ENCODE measurements at regions not wholly inside any gene's neighbourhood (a gene's known extent, or its start where the extent isn't known, plus 50 kb on each side); places are given as distances from the start of the nearest gene placed in this dataset.

DNA sequence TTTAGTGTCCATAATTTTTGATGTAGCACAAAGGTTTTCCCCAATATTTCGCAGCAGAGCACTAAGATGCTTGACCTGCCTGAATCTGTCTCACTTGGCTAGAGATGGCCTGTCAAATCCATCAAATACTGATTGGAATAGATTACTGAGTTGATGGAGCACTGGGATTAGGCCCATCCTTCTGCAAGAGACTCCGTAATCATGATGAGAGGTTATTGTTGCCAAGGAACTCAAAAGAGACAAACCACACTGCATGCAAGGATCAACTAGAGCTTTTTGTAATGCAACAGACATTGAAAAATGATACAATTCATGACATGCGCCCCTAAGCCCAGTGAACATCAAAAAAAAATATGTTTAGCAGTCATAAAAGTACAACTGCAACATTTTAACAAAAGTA is 585.3 kb upstream of the GRAMD2B start:
- Histone ChIP-seq H3K27ac (no peak overlapping the region), H3K4me3 (no peak overlapping the region), H3K9me3 (no peaks in the 10 kb centered on the region), H3K4me2 (no peak overlapping the region), H3K4me1 (no peaks in the 10 kb centered on the region)
- ATAC-seq, result no peak
- no peak for FAIRE-seq
- DNase-seq (ENCODE audit: low read depth in 1 of 2, low spot score in 1 of 2), result no peak
- TF ChIP-seq ZFP36 (IDR thresholded peaks at IDR 0.05; ENCODE audit: borderline replicate concordance, partially characterized antibody), result no peak
- no peak for TF ChIP-seq ZNF302 (CRISPR knock-in tag; IDR thresholded peaks at IDR 0.05)
- no peak for TF ChIP-seq CEBPB (IDR thresholded peaks at IDR 0.05)
- TF ChIP-seq FOXS1 (CRISPR knock-in tag; IDR thresholded peaks at IDR 0.05), result no peak
- CTCF ChIA-PET, result no interaction called here
- WGBS (ENCODE audit: missing lambda C conversion rate), result 34% methylated on average over 3 of the region's 3 CpGs
- POLR2A ChIA-PET, result no interaction called here

DNA sequence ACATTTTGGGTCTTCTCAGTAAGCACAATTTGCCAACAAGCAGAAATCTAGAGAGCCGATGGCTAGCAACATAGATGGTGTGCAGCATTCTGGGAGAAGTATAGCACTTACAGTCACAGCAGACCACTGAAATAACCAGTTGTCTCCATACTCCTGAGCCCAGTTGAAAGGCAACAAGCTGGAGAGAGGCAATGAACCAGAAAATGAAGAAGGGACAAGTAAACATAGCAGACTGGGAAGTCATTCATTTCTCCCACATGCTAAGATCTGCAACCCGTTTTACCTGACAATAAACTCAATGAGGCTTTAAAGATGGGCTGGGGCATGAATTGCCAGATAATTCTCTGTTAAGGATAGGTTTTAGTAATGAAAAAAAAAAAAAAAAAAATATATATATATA is 575.6 kb upstream of the GRAMD2B start:
- H3K27ac ChIP-seq, result no peak overlapping the region
- CTCF ChIA-PET, result no interaction called here
- POLR2A ChIA-PET, result no interaction called here
- FAIRE-seq, result no peak
- no peak overlapping the region for H3K4me2 ChIP-seq
- H3K4me3 ChIP-seq, result no peak overlapping the region
- WGBS (ENCODE audit: missing lambda C conversion rate), result 10% methylated on average over 2 of the region's 2 CpGs
- ATAC-seq, result no peak
- H3K4me1 ChIP-seq, result no peaks in the 10 kb centered on the region
- no peak for DNase-seq (ENCODE audit: low read depth in 1 of 2, low spot score in 1 of 2)
- no peaks in the 10 kb centered on the region for H3K9me3 ChIP-seq
- TF ChIP-seq HOXA7 (CRISPR knock-in tag; IDR thresholded peaks at IDR 0.05), result no peak
- no peak for TF ChIP-seq E2F6 (IDR thresholded peaks at IDR 0.05; ENCODE audit: borderline replicate concordance, low read depth)

DNA sequence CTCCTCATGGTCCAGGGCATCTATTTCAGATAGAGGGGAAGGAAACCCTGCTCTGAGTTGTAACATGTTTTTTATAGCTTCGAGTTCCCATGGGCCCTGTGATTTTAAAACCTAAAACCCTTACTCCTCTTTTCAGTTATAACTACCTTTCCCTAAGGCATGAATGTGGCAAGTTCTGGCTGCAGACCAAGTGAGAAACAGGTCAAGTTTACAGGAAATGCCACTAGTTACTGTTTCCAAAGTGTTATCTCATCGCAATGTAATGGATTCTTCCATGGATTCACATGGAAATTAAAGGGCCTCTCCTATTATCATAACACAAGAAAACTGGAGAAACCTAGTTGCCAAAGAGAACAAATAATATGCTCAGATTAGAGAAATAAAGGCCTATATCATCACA is 574.5 kb upstream of the GRAMD2B start:
- FAIRE-seq, result no peak
- ATAC-seq, result no peak
- 21% methylated on average over 2 of the region's 2 CpGs for WGBS (ENCODE audit: missing lambda C conversion rate)
- POLR2A ChIA-PET, result no interaction called here
- H3K4me2 ChIP-seq, result no peak overlapping the region
- no peaks in the 10 kb centered on the region for H3K9me3 ChIP-seq
- H3K4me3 ChIP-seq, result no peak overlapping the region
- DNase-seq (ENCODE audit: low read depth in 1 of 2, low spot score in 1 of 2), result no peak
- CTCF ChIA-PET, result interaction anchor here (1.9 kb wide), 1 partner anchor 13 kb away, joined by 7 read pairs; no protein-coding TSS in a partner anchor
- no peak overlapping the region for H3K27ac ChIP-seq
- TF ChIP-seq GATA3 (IDR thresholded peaks at IDR 0.05; ENCODE audit: borderline replicate concordance), result no peak
- no peak for TF ChIP-seq PHF8 (IDR thresholded peaks at IDR 0.05; ENCODE audit: borderline replicate concordance, low read depth)
- no peak for TF ChIP-seq RFX5 (IDR thresholded peaks at IDR 0.05)
- TF ChIP-seq, protein P1, sequence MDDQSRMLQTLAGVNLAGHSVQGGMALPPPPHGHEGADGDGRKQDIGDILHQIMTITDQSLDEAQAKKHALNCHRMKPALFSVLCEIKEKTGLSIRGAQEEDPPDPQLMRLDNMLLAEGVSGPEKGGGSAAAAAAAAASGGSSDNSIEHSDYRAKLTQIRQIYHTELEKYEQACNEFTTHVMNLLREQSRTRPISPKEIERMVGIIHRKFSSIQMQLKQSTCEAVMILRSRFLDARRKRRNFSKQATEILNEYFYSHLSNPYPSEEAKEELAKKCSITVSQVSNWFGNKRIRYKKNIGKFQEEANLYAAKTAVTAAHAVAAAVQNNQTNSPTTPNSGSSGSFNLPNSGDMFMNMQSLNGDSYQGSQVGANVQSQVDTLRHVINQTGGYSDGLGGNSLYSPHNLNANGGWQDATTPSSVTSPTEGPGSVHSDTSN (IDR thresholded peaks at IDR 0.05), result no peak
- TF ChIP-seq HOXB5 (CRISPR knock-in tag; IDR thresholded peaks at IDR 0.05), result no peak
- TF ChIP-seq ZC3H11A (IDR thresholded peaks at IDR 0.05), result no peak
- TF ChIP-seq FOSL2 (IDR thresholded peaks at IDR 0.05), result no peak
- no peak for TF ChIP-seq FOSL2 (CRISPR knock-in tag; IDR thresholded peaks at IDR 0.05)
- no peak for TF ChIP-seq NFE2L2 (conservative IDR thresholded peaks at IDR 0.05; ENCODE audit: low read length)
- TF ChIP-seq ESRRA (IDR thresholded peaks at IDR 0.05; ENCODE audit: borderline replicate concordance, low read length), result no peak
- TF ChIP-seq POLR2AphosphoS2 (conservative IDR thresholded peaks at IDR 0.05; ENCODE audit: low read length), result no peak
- no peak for TF ChIP-seq EHF (CRISPR knock-in tag; IDR thresholded peaks at IDR 0.05)
- TF ChIP-seq JUNB (IDR thresholded peaks at IDR 0.05), result no peak
- TF ChIP-seq ZFP36 (IDR thresholded peaks at IDR 0.05; ENCODE audit: borderline replicate concordance, partially characterized antibody), result no peak
- TF ChIP-seq, protein P2, sequence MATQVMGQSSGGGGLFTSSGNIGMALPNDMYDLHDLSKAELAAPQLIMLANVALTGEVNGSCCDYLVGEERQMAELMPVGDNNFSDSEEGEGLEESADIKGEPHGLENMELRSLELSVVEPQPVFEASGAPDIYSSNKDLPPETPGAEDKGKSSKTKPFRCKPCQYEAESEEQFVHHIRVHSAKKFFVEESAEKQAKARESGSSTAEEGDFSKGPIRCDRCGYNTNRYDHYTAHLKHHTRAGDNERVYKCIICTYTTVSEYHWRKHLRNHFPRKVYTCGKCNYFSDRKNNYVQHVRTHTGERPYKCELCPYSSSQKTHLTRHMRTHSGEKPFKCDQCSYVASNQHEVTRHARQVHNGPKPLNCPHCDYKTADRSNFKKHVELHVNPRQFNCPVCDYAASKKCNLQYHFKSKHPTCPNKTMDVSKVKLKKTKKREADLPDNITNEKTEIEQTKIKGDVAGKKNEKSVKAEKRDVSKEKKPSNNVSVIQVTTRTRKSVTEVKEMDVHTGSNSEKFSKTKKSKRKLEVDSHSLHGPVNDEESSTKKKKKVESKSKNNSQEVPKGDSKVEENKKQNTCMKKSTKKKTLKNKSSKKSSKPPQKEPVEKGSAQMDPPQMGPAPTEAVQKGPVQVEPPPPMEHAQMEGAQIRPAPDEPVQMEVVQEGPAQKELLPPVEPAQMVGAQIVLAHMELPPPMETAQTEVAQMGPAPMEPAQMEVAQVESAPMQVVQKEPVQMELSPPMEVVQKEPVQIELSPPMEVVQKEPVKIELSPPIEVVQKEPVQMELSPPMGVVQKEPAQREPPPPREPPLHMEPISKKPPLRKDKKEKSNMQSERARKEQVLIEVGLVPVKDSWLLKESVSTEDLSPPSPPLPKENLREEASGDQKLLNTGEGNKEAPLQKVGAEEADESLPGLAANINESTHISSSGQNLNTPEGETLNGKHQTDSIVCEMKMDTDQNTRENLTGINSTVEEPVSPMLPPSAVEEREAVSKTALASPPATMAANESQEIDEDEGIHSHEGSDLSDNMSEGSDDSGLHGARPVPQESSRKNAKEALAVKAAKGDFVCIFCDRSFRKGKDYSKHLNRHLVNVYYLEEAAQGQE (IDR thresholded peaks at IDR 0.05), result no peak
- no peaks in the 10 kb centered on the region for H3K4me1 ChIP-seq
